ENCODE measurements at regions not wholly inside any gene's neighbourhood (a gene's known extent, or its start where the extent isn't known, plus 50 kb on each side); places are given as distances from the start of the nearest gene placed in this dataset.

DNA sequence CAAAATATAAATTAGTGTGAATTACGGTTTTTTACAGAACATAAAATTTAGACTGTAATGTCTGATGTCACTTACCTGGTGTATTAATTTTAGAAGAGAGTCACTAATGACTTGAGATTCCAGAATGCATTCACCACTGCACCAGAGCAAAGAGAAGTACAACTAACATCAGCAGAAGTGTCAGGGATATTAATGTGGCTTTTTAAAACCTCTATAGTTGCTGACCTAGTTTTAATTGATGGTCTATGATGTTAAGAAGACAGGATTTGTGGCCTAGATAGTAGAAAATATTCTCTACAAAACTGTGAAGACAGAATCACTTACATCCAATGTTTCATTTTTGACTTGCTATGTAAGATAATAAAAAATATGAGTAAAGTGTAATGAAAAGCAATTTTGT is 1181.6 kb downstream of the RAPGEF2 start:
- H3K27ac ChIP-seq (ENCODE audit: low read length): no peak overlapping the region
- no peak overlapping the region for H2AFZ ChIP-seq (ENCODE audit: low read depth, low read length)
- H3K4me1 ChIP-seq (ENCODE audit: low read length): no peaks in the 10 kb centered on the region
- no peaks in the 10 kb centered on the region for H3K27me3 ChIP-seq (ENCODE audit: low read depth, low read length)
- TF ChIP-seq EZH2phosphoT487 (IDR thresholded peaks at IDR 0.05; ENCODE audit: low read depth) (no peak), CTCF (IDR thresholded peaks at IDR 0.05; ENCODE audit: low read depth, low read length) (no peak)
- H3K79me2 ChIP-seq (ENCODE audit: low read length): no peaks in the 10 kb centered on the region
- H4K20me1 ChIP-seq (ENCODE audit: insufficient read depth, low read length): no peaks in the 10 kb centered on the region
- H3K4me3 ChIP-seq (ENCODE audit: low read length): no peak overlapping the region
- no peaks in the 10 kb centered on the region for H3K9me3 ChIP-seq (ENCODE audit: insufficient read depth, low read length)
- H3K9ac ChIP-seq (ENCODE audit: low read length): no peak overlapping the region
- no peaks in the 10 kb centered on the region for H3K36me3 ChIP-seq (replicated peaks; ENCODE audit: low read depth, low read length)
- H3K4me2 ChIP-seq (ENCODE audit: low read length): no peak overlapping the region

- no peaks in the 10 kb centered on the region for H3K4me1 ChIP-seq (ENCODE audit: low read length)
These were observed 1183.2 kb downstream of the RAPGEF2 start for GRCh38 chr4:160286051-160286450.

GRCh38 chr4:160296476-160296875 is 1193.6 kb downstream of the RAPGEF2 start:
- Histone ChIP-seq H3K79me2 (ENCODE audit: low read length) (no peaks in the 10 kb centered on the region), H3K4me1 (ENCODE audit: low read length) (peaks cover 4% of the 10 kb centered on the region; the same call in 1 of the 2 replicates), H2AFZ (ENCODE audit: low read depth, low read length) (no peak overlapping the region), H3K4me3 (ENCODE audit: low read length) (no peak overlapping the region), H4K20me1 (ENCODE audit: insufficient read depth, low read length) (no peaks in the 10 kb centered on the region), H3K27ac (ENCODE audit: low read length) (no peak overlapping the region), H3K36me3 (replicated peaks; ENCODE audit: low read depth, low read length) (no peaks in the 10 kb centered on the region), H3K9me3 (ENCODE audit: insufficient read depth, low read length) (no peaks in the 10 kb centered on the region), H3K4me2 (ENCODE audit: low read length) (no peak overlapping the region), H3K27me3 (ENCODE audit: low read depth, low read length) (no peaks in the 10 kb centered on the region), H3K9ac (ENCODE audit: low read length) (no peak overlapping the region)
- TF ChIP-seq CTCF (IDR thresholded peaks at IDR 0.05; ENCODE audit: low read depth, low read length) (no peak), EZH2phosphoT487 (IDR thresholded peaks at IDR 0.05; ENCODE audit: low read depth) (no peak)

More at GRCh38 chr4:160286051-160286450, 1183.2 kb downstream of the RAPGEF2 start:
- Histone ChIP-seq H3K4me2 (ENCODE audit: low read length) (no peak overlapping the region), H3K9ac (ENCODE audit: low read length) (no peak overlapping the region), H3K27ac (ENCODE audit: low read length) (no peak overlapping the region), H3K79me2 (ENCODE audit: low read length) (no peaks in the 10 kb centered on the region), H3K9me3 (ENCODE audit: insufficient read depth, low read length) (no peaks in the 10 kb centered on the region), H4K20me1 (ENCODE audit: insufficient read depth, low read length) (no peaks in the 10 kb centered on the region), H2AFZ (ENCODE audit: low read depth, low read length) (no peak overlapping the region), H3K4me3 (ENCODE audit: low read length) (no peak overlapping the region), H3K36me3 (replicated peaks; ENCODE audit: low read depth, low read length) (no peaks in the 10 kb centered on the region), H3K27me3 (ENCODE audit: low read depth, low read length) (no peaks in the 10 kb centered on the region)
- TF ChIP-seq EZH2phosphoT487 (IDR thresholded peaks at IDR 0.05; ENCODE audit: low read depth): no peak
- TF ChIP-seq CTCF (IDR thresholded peaks at IDR 0.05; ENCODE audit: low read depth, low read length): no peak

DNA sequence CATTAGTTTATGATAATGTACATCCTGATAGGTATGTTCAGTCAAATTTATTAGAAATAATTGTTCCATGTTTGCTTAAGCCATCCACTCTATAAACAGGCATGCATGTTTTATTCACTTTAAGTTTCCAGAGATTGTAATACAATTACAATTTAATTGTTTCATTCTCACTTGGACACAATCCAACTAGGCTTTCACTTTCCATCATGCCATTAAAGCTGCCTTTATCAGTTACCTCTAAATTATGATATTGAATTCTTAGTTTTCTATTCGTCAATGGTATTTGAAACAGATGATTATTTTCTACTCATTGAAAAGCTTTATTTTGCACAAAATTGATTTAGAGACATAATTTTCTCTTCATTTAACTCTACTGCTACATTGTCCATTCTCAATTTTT is 1196.3 kb downstream of the RAPGEF2 start:
- no peak overlapping the region for H2AFZ ChIP-seq (ENCODE audit: low read depth, low read length)
- H3K9ac ChIP-seq (ENCODE audit: low read length): no peak overlapping the region
- no peak overlapping the region for H3K27ac ChIP-seq (ENCODE audit: low read length)
- no peak overlapping the region for H3K4me3 ChIP-seq (ENCODE audit: low read length)
- no peaks in the 10 kb centered on the region for H3K36me3 ChIP-seq (replicated peaks; ENCODE audit: low read depth, low read length)
- no peaks in the 10 kb centered on the region for H3K79me2 ChIP-seq (ENCODE audit: low read length)
- no peaks in the 10 kb centered on the region for H3K27me3 ChIP-seq (ENCODE audit: low read depth, low read length)
- no peak overlapping the region for H3K4me2 ChIP-seq (ENCODE audit: low read length)
- no peaks in the 10 kb centered on the region for H4K20me1 ChIP-seq (ENCODE audit: insufficient read depth, low read length)
- H3K9me3 ChIP-seq (ENCODE audit: insufficient read depth, low read length): no peaks in the 10 kb centered on the region
- TF ChIP-seq CTCF (IDR thresholded peaks at IDR 0.05; ENCODE audit: low read depth, low read length) (no peak), EZH2phosphoT487 (IDR thresholded peaks at IDR 0.05; ENCODE audit: low read depth) (no peak)
- H3K4me1 ChIP-seq (ENCODE audit: low read length): peaks cover 4% of the 10 kb centered on the region; the same call in 1 of the 2 replicates

Data from OCI-LY3 (cell line).